ENCODE measurements at regions not wholly inside any gene's neighbourhood (a gene's known extent, or its start where the extent isn't known, plus 50 kb on each side); places are given as distances from the start of the nearest gene placed in this dataset.

DNA sequence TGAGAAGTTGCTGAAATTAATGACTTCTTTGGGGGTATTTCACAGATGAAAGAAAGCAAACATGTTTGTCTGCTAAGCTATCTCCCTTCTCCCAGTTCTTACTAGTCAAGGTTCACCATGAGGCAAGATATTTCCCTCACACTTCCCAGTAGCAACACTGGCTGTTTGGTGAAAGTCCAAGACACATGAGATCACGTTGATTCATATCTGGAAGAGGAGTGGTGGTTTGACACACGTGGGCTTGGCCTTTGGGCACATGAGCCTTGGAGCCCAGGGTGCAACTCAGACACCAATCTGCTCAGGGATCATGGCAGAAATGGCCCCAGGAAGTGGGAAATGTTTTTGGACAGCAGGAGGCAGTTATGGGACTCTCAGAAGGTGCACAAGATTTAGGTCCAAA, 66.1 kb upstream of the APCDD1 start:
- TF ChIP-seq POLR2A (IDR thresholded peaks at IDR 0.05) = no peak
- TF ChIP-seq POLR2AphosphoS5 (IDR thresholded peaks at IDR 0.05) = no peak
- TF ChIP-seq, protein P1, sequence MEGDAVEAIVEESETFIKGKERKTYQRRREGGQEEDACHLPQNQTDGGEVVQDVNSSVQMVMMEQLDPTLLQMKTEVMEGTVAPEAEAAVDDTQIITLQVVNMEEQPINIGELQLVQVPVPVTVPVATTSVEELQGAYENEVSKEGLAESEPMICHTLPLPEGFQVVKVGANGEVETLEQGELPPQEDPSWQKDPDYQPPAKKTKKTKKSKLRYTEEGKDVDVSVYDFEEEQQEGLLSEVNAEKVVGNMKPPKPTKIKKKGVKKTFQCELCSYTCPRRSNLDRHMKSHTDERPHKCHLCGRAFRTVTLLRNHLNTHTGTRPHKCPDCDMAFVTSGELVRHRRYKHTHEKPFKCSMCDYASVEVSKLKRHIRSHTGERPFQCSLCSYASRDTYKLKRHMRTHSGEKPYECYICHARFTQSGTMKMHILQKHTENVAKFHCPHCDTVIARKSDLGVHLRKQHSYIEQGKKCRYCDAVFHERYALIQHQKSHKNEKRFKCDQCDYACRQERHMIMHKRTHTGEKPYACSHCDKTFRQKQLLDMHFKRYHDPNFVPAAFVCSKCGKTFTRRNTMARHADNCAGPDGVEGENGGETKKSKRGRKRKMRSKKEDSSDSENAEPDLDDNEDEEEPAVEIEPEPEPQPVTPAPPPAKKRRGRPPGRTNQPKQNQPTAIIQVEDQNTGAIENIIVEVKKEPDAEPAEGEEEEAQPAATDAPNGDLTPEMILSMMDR (IDR thresholded peaks at IDR 0.05) = no peak
